ENCODE measurements at regions not wholly inside any gene's neighbourhood (a gene's known extent, or its start where the extent isn't known, plus 50 kb on each side); places are given as distances from the start of the nearest gene placed in this dataset.

GRCh38 chr13:40255551-40255950 is 410.9 kb downstream of the FOXO1 start (continued):
- TF ChIP-seq, protein P1, sequence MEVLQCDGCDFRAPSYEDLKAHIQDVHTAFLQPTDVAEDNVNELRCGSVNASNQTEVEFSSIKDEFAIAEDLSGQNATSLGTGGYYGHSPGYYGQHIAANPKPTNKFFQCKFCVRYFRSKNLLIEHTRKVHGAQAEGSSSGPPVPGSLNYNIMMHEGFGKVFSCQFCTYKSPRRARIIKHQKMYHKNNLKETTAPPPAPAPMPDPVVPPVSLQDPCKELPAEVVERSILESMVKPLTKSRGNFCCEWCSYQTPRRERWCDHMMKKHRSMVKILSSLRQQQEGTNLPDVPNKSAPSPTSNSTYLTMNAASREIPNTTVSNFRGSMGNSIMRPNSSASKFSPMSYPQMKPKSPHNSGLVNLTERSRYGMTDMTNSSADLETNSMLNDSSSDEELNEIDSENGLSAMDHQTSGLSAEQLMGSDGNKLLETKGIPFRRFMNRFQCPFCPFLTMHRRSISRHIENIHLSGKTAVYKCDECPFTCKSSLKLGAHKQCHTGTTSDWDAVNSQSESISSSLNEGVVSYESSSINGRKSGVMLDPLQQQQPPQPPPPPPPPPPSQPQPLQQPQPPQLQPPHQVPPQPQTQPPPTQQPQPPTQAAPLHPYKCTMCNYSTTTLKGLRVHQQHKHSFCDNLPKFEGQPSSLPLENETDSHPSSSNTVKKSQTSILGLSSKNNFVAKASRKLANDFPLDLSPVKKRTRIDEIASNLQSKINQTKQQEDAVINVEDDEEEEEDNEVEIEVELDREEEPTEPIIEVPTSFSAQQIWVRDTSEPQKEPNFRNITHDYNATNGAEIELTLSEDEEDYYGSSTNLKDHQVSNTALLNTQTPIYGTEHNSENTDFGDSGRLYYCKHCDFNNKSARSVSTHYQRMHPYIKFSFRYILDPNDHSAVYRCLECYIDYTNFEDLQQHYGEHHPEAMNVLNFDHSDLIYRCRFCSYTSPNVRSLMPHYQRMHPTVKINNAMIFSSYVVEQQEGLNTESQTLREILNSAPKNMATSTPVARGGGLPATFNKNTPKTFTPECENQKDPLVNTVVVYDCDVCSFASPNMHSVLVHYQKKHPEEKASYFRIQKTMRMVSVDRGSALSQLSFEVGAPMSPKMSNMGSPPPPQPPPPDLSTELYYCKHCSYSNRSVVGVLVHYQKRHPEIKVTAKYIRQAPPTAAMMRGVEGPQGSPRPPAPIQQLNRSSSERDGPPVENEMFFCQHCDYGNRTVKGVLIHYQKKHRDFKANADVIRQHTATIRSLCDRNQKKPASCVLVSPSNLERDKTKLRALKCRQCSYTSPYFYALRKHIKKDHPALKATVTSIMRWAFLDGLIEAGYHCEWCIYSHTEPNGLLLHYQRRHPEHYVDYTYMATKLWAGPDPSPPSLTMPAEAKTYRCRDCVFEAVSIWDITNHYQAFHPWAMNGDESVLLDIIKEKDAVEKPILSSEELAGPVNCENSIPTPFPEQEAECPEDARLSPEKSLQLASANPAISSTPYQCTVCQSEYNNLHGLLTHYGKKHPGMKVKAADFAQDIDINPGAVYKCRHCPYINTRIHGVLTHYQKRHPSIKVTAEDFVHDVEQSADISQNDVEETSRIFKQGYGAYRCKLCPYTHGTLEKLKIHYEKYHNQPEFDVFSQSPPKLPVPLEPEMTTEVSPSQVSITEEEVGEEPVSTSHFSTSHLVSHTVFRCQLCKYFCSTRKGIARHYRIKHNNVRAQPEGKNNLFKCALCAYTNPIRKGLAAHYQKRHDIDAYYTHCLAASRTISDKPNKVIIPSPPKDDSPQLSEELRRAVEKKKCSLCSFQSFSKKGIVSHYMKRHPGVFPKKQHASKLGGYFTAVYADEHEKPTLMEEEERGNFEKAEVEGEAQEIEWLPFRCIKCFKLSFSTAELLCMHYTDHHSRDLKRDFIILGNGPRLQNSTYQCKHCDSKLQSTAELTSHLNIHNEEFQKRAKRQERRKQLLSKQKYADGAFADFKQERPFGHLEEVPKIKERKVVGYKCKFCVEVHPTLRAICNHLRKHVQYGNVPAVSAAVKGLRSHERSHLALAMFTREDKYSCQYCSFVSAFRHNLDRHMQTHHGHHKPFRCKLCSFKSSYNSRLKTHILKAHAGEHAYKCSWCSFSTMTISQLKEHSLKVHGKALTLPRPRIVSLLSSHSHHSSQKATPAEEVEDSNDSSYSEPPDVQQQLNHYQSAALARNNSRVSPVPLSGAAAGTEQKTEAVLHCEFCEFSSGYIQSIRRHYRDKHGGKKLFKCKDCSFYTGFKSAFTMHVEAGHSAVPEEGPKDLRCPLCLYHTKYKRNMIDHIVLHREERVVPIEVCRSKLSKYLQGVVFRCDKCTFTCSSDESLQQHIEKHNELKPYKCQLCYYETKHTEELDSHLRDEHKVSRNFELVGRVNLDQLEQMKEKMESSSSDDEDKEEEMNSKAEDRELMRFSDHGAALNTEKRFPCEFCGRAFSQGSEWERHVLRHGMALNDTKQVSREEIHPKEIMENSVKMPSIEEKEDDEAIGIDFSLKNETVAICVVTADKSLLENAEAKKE (CRISPR knock-in tag; IDR thresholded peaks at IDR 0.05), result no peak
- no peak for TF ChIP-seq EZH2phosphoT487 (IDR thresholded peaks at IDR 0.05; ENCODE audit: unreplicated experiment)
- no peak for TF ChIP-seq ZNF114 (CRISPR knock-in tag; IDR thresholded peaks at IDR 0.05)
- no peak for TF ChIP-seq STAT1 (IDR thresholded peaks at IDR 0.05; ENCODE audit: unreplicated experiment)
- no peak for TF ChIP-seq POLR2AphosphoS5 (IDR thresholded peaks at IDR 0.05; ENCODE audit: low read depth)
- no peak for TF ChIP-seq NANOG (IDR thresholded peaks at IDR 0.05; ENCODE audit: borderline replicate concordance)
- TF ChIP-seq ZNF331 (CRISPR knock-in tag; IDR thresholded peaks at IDR 0.05; ENCODE audit: low read depth), result no peak

- Mint-ChIP-seq H3K36me3 (ENCODE audit: low read depth) (no peaks in the 10 kb centered on the region), H3K4me1 (peaks cover 9% of the 10 kb centered on the region), H3K27me3 (ENCODE audit: insufficient read depth, low read depth, poor library complexity) (no peaks in the 10 kb centered on the region), H3K4me3 (no peak overlapping the region), H3K27ac (no peak overlapping the region), H3K9me3 (no peaks in the 10 kb centered on the region)
- Histone ChIP-seq H3K36me3 (ENCODE audit: insufficient read depth) (no peaks in the 10 kb centered on the region), H3K4me3 (no peak overlapping the region), H3K4me2 (no peak overlapping the region), H3K79me2 (replicated peaks; ENCODE audit: insufficient read depth) (no peaks in the 10 kb centered on the region), H3K4me1 (ENCODE audit: insufficient read depth) (0 out of 2 replicates have a peak, but pooled peaks cover 7% of the 10 kb centered on the region), H2AFZ (no peak overlapping the region), H3K27ac (ENCODE audit: low read depth) (no peak overlapping the region), H4K20me1 (replicated peaks; ENCODE audit: insufficient read depth) (no peaks in the 10 kb centered on the region), H3F3A (replicated peaks; ENCODE audit: low read depth) (no peaks in the 10 kb centered on the region), H3K27me3 (ENCODE audit: insufficient read depth) (no peaks in the 10 kb centered on the region), H3K9me2 (ENCODE audit: insufficient read depth) (0 out of 2 replicates have a peak, but pooled peaks cover 7% of the 10 kb centered on the region)
- TF ChIP-seq ZNF331 (CRISPR knock-in tag; IDR thresholded peaks at IDR 0.05; ENCODE audit: low read depth) (no peak), CREB1 (CRISPR knock-in tag; IDR thresholded peaks at IDR 0.05; ENCODE audit: low read depth) (no peak), NANOG (IDR thresholded peaks at IDR 0.05; ENCODE audit: borderline replicate concordance) (no peak), STAT1 (IDR thresholded peaks at IDR 0.05; ENCODE audit: unreplicated experiment) (no peak), JUNB (IDR thresholded peaks at IDR 0.05; ENCODE audit: unreplicated experiment) (no peak)
- TF ChIP-seq, protein P2, sequence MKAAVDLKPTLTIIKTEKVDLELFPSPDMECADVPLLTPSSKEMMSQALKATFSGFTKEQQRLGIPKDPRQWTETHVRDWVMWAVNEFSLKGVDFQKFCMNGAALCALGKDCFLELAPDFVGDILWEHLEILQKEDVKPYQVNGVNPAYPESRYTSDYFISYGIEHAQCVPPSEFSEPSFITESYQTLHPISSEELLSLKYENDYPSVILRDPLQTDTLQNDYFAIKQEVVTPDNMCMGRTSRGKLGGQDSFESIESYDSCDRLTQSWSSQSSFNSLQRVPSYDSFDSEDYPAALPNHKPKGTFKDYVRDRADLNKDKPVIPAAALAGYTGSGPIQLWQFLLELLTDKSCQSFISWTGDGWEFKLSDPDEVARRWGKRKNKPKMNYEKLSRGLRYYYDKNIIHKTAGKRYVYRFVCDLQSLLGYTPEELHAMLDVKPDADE (IDR thresholded peaks at IDR 0.05), result no peak
- no peak for ATAC-seq
- no peak for DNase-seq (ENCODE audit: low spot score)
Observed at GRCh38 chr13:40259899-40260298, 406.5 kb downstream of the FOXO1 start.

Data from GM23338 (cell line).